ENCODE measurements at regions not wholly inside any gene's neighbourhood (a gene's known extent, or its start where the extent isn't known, plus 50 kb on each side); places are given as distances from the start of the nearest gene placed in this dataset.
"Not testable (repeated sequence)": the region's sequence is repeated elsewhere in the genome, so short reads cannot be mapped to it uniquely, and the experiment has no call there.

- ATAC-seq; intact Hi-C loops (cut with DNase I); DNase-seq (ENCODE audit: missing footprints): not testable (repeated sequence)
These were observed 3966.2 kb upstream of the OR11H1 start for GRCh38 chr22:11561744-11562143.

GRCh38 chr22:11568837-11569563, 3959.0 kb upstream of the OR11H1 start:
- ATAC-seq; DNase-seq (ENCODE audit: missing footprints); intact Hi-C loops (cut with DNase I): not testable (repeated sequence)

- intact Hi-C loops (cut with DNase I); DNase-seq (ENCODE audit: missing footprints); ATAC-seq: not testable (repeated sequence)
These were observed 3958.4 kb upstream of the OR11H1 start for GRCh38 chr22:11569564-11569940.

GRCh38 chr22:11573154-11573553, 3954.8 kb upstream of the OR11H1 start:
- ATAC-seq; DNase-seq (ENCODE audit: missing footprints); intact Hi-C loops (cut with DNase I): not testable (repeated sequence)

GRCh38 chr22:11574231-11574630, 3953.8 kb upstream of the OR11H1 start:
- DNase-seq (ENCODE audit: missing footprints) = peak; percentile 53
- ATAC-seq; intact Hi-C loops (cut with DNase I): not testable (repeated sequence)

- ATAC-seq; intact Hi-C loops (cut with DNase I); DNase-seq (ENCODE audit: missing footprints): not testable (repeated sequence)
These were observed 3953.3 kb upstream of the OR11H1 start for GRCh38 chr22:11574659-11575058.

- intact Hi-C loops (cut with DNase I); ATAC-seq: not testable (repeated sequence)
- peak; percentile 68 for DNase-seq (ENCODE audit: missing footprints)
These were observed 3951.3 kb upstream of the OR11H1 start for GRCh38 chr22:11576740-11577139.

- DNase-seq (ENCODE audit: missing footprints); intact Hi-C loops (cut with DNase I); ATAC-seq: not testable (repeated sequence)
These were observed 3949.9 kb upstream of the OR11H1 start for GRCh38 chr22:11578115-11578514.

GRCh38 chr22:11578551-11578950, 3949.4 kb upstream of the OR11H1 start:
- ATAC-seq; intact Hi-C loops (cut with DNase I): not testable (repeated sequence)
- DNase-seq (ENCODE audit: missing footprints) = peak; percentile 57

- peak; percentile 31 for ATAC-seq
- DNase-seq (ENCODE audit: missing footprints); intact Hi-C loops (cut with DNase I): not testable (repeated sequence)
These were observed 3945.9 kb upstream of the OR11H1 start for GRCh38 chr22:11582048-11582447.

GRCh38 chr22:11584231-11584630, 3943.8 kb upstream of the OR11H1 start:
- DNase-seq (ENCODE audit: missing footprints); intact Hi-C loops (cut with DNase I); ATAC-seq: not testable (repeated sequence)

- intact Hi-C loops (cut with DNase I); DNase-seq (ENCODE audit: missing footprints); ATAC-seq: not testable (repeated sequence)
These were observed 3933.4 kb upstream of the OR11H1 start for GRCh38 chr22:11594552-11594951.

GRCh38 chr22:11597666-11598358, 3930.2 kb upstream of the OR11H1 start:
- ATAC-seq; DNase-seq (ENCODE audit: missing footprints); intact Hi-C loops (cut with DNase I): not testable (repeated sequence)

- no peak for ATAC-seq
- no peak for DNase-seq (ENCODE audit: missing footprints)
- intact Hi-C loops (cut with DNase I) = no loop called here
These were observed 3929.2 kb upstream of the OR11H1 start for GRCh38 chr22:11598492-11599440.

- DNase-seq (ENCODE audit: missing footprints); ATAC-seq; intact Hi-C loops (cut with DNase I): not testable (repeated sequence)
These were observed 3928.5 kb upstream of the OR11H1 start for GRCh38 chr22:11599456-11599855.

- intact Hi-C loops (cut with DNase I); ATAC-seq; DNase-seq (ENCODE audit: missing footprints): not testable (repeated sequence)
These were observed 3927.8 kb upstream of the OR11H1 start for GRCh38 chr22:11600161-11600560.

- intact Hi-C loops (cut with DNase I); DNase-seq (ENCODE audit: missing footprints); ATAC-seq: not testable (repeated sequence)
These were observed 3926.8 kb upstream of the OR11H1 start for GRCh38 chr22:11600896-11601890.
